ENCODE measurements at regions not wholly inside any gene's neighbourhood (a gene's known extent, or its start where the extent isn't known, plus 50 kb on each side); places are given as distances from the start of the nearest gene placed in this dataset.

- no peaks in the 10 kb centered on the region for H3K4me1 Mint-ChIP-seq
- H3K36me3 ChIP-seq (replicated peaks in 1 of 2; ENCODE audit: control insufficient read depth in 1 of 2, insufficient read depth in 2 of 2, low read length in 2 of 2): no peaks in the 10 kb centered on the region
- H3K9ac ChIP-seq (ENCODE audit: insufficient read depth, low read length, poor library complexity, severe bottlenecking): no peak overlapping the region
- H3K9me3 ChIP-seq (replicated peaks in 1 of 2; ENCODE audit: control insufficient read depth in 1 of 2, insufficient read depth in 1 of 2, low read length in 2 of 2): no peaks in the 10 kb centered on the region
- H3K27me3 ChIP-seq (ENCODE audit: control insufficient read depth in 2 of 2, insufficient read depth in 2 of 2, low read length in 2 of 2): no peaks in the 10 kb centered on the region
- H3K9me3 Mint-ChIP-seq: no peaks in the 10 kb centered on the region
- H3K27ac Mint-ChIP-seq: no peak overlapping the region
- H4K20me1 ChIP-seq (ENCODE audit: insufficient read depth, low read length): no peaks in the 10 kb centered on the region
- WGBS (ENCODE audit: insufficient coverage): 50% methylated on average over 4 of the region's 5 CpGs
- intact Hi-C loops (cut with micrococcal nuclease): no loop called here
- H3K4me1 ChIP-seq (ENCODE audit: control insufficient read depth in 1 of 2, insufficient read depth in 2 of 2, low read length in 2 of 2): no peaks in the 10 kb centered on the region
- H3K4me3 Mint-ChIP-seq: no peak overlapping the region
- no peaks in the 10 kb centered on the region for H3K36me3 Mint-ChIP-seq
- no peak overlapping the region for H2AFZ ChIP-seq (ENCODE audit: insufficient read depth, low read depth, low read length, poor library complexity, severe bottlenecking)
- H3K4me2 ChIP-seq (replicated peaks; ENCODE audit: extremely low read depth, low read length, poor library complexity, severe bottlenecking): no peak overlapping the region
- no peak overlapping the region for H3K27ac ChIP-seq (ENCODE audit: low read depth in 1 of 2, low read length in 2 of 2)
- DNase-seq: no peak
- no peaks in the 10 kb centered on the region for H3K79me2 ChIP-seq (ENCODE audit: insufficient read depth, low read length)
- TF ChIP-seq CTCF (IDR thresholded peaks at IDR 0.05): no peak
- H3K27me3 Mint-ChIP-seq (ENCODE audit: low read depth in 3 of 3): peaks cover 0 to 2% (median 0%) of the 10 kb centered on the region in 3 donors
- no peak overlapping the region for H3K4me3 ChIP-seq (replicated peaks in 1 of 3; ENCODE audit: low read depth in 2 of 3, low read length in 3 of 3)
Measured at GRCh38 chr10:83166344-83166743, 973.0 kb upstream of the GHITM start.

DNA sequence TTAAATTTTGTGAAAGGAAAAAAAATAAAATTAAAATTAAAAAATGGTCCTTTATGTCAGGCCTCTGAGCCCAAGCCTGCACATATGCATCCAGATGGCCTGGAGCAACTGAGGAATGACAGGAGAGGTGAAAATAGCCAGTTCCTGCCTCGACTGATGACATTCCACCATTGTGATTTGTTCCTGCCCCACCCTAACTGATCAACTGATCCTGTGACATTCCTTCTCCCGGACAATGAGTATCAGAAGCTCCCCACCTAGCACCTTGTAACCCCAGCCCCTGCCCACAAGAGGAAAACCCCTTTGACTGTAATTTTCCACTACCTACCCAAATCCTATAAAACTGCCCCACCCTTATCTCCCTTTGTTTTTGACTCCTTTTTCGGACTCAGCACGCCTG, 972.2 kb upstream of the GHITM start:
- intact Hi-C loops (cut with micrococcal nuclease): no loop called here
- H3K4me1 ChIP-seq (ENCODE audit: control insufficient read depth in 1 of 2, insufficient read depth in 2 of 2, low read length in 2 of 2): no peaks in the 10 kb centered on the region
- no peak overlapping the region for H3K4me3 ChIP-seq (replicated peaks in 1 of 3; ENCODE audit: low read depth in 2 of 3, low read length in 3 of 3)
- H3K4me2 ChIP-seq (replicated peaks; ENCODE audit: extremely low read depth, low read length, poor library complexity, severe bottlenecking): no peak overlapping the region
- no peak overlapping the region for H2AFZ ChIP-seq (ENCODE audit: insufficient read depth, low read depth, low read length, poor library complexity, severe bottlenecking)
- no peaks in the 10 kb centered on the region for H3K79me2 ChIP-seq (ENCODE audit: insufficient read depth, low read length)
- Mint-ChIP-seq H3K9me3 (no peaks in the 10 kb centered on the region), H3K27ac (no peak overlapping the region), H3K4me1 (no peaks in the 10 kb centered on the region), H3K36me3 (no peaks in the 10 kb centered on the region), H3K4me3 (no peak overlapping the region), H3K27me3 (ENCODE audit: low read depth in 3 of 3) (peaks cover 0 to 2% (median 0%) of the 10 kb centered on the region in 3 donors)
- no peaks in the 10 kb centered on the region for H3K36me3 ChIP-seq (replicated peaks in 1 of 2; ENCODE audit: control insufficient read depth in 1 of 2, insufficient read depth in 2 of 2, low read length in 2 of 2)
- WGBS (ENCODE audit: insufficient coverage): 83% methylated on average over 3 of the region's 4 CpGs
- H3K27ac ChIP-seq (ENCODE audit: low read depth in 1 of 2, low read length in 2 of 2): no peak overlapping the region
- DNase-seq: no peak
- TF ChIP-seq CTCF (IDR thresholded peaks at IDR 0.05): no peak
- no peaks in the 10 kb centered on the region for H3K9me3 ChIP-seq (replicated peaks in 1 of 2; ENCODE audit: control insufficient read depth in 1 of 2, insufficient read depth in 1 of 2, low read length in 2 of 2)
- H3K9ac ChIP-seq (ENCODE audit: insufficient read depth, low read length, poor library complexity, severe bottlenecking): no peak overlapping the region
- no peaks in the 10 kb centered on the region for H3K27me3 ChIP-seq (ENCODE audit: control insufficient read depth in 2 of 2, insufficient read depth in 2 of 2, low read length in 2 of 2)
- H4K20me1 ChIP-seq (ENCODE audit: insufficient read depth, low read length): no peaks in the 10 kb centered on the region

Data from CD14-positive monocyte (primary cell).